ENCODE measurements at regions not wholly inside any gene's neighbourhood (a gene's known extent, or its start where the extent isn't known, plus 50 kb on each side); places are given as distances from the start of the nearest gene placed in this dataset.

DNA sequence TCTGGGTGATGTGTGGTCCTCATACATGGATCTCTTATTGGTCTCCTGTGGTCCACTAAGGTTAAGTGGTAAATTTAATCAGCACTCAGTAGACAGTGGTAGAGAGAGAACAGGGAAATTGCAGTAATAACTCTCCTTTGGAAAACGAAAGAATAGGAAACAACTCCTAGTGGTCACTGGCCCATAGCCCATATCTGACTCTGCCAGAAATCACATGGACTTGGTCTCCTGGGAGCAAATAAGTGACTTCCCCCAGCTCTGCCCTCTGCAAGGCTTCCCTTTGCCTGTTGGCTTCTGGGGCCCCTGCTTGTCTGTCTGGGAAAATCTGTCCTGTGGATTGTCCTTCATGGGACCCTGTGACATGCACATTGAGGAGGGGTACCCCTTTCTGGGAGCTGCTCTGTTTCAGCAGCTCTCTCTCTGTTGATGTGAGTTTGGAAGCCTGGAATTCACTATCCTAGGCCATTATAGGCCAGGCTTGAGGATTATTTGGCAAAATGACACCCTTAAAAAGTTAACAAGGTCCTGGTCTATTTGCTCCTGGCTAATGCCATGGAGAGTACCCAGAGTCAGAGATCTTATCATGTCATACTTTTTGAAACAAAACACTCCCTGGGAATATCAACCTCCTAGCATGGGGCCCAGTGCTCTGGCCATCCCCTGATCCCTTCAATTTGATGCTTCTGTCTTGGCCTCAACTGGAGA lies 58.0 kb upstream of the HNF1B start:
- no peak overlapping the region for H3K27ac Mint-ChIP-seq

DNA sequence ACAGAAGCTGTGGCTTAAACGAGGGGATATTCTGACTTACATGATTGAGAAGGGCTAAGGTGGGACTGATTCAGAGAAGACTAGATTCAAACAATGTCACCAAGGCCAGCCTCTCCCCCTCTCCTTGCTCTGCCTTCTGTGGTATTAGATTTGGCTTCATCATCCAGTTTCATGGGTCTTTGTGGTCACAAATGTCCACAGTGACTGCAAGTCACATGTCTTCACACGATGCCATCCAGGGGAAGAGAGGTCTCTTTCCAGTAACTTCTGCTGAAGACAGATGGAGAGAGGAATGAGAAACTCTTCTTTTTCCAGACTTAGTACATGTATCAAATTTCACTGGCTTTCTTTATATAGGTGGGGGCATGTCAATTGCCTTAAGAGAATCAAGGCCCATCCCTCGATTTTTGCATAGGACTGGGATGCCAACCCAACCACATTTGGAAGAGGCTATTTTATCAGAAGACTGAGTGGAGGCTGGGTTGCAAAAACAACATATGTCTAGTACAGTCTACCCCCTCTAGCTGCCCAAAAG lies 57.3 kb upstream of the HNF1B start:
- WGBS (ENCODE audit: insufficient coverage), result no CpG with 5 or more reads among the region's 3 CpGs
- Histone ChIP-seq H2AFZ (ENCODE audit: insufficient read depth, low read depth, low read length, poor library complexity, severe bottlenecking) (no peak overlapping the region), H3K4me2 (replicated peaks; ENCODE audit: low read depth, low read length, poor library complexity, severe bottlenecking) (no peak overlapping the region), H3K36me3 (replicated peaks in 1 of 2; ENCODE audit: control extremely low read depth in 1 of 2, control insufficient read depth in 1 of 2, extremely low read depth in 1 of 2, insufficient read depth in 2 of 2, low read length in 1 of 2) (no peaks in the 10 kb centered on the region), H4K20me1 (ENCODE audit: control insufficient read depth, insufficient read depth, low read length, poor library complexity, severe bottlenecking) (no peaks in the 10 kb centered on the region), H3K27ac (ENCODE audit: low read length in 2 of 2) (no peak overlapping the region), H3K9ac (ENCODE audit: low read length) (no peak overlapping the region), H3K4me1 (ENCODE audit: control insufficient read depth in 2 of 2, insufficient read depth in 2 of 2, low read length in 2 of 2) (peaks cover 20 to 21% of the 10 kb centered on the region in 2 donors), H3K9me3 (ENCODE audit: control extremely low read depth in 1 of 3, control insufficient read depth in 2 of 3, insufficient read depth in 1 of 3, low read length in 2 of 3) (peaks cover 0 to 2% (median 0%) of the 10 kb centered on the region in 3 donors), H3K79me2 (ENCODE audit: control insufficient read depth, insufficient read depth, low read length) (no peaks in the 10 kb centered on the region), H3K4me3 (ENCODE audit: control extremely low read depth in 1 of 5, extremely low read depth in 1 of 5, insufficient read depth in 1 of 5, low read depth in 2 of 5, low read length in 4 of 5) (no peak overlapping the region), H3K27me3 (replicated peaks in 1 of 4; ENCODE audit: control extremely low read depth in 1 of 4, control insufficient read depth in 3 of 4, insufficient read depth in 4 of 4, low read length in 3 of 4) (no peaks in the 10 kb centered on the region)
- ATAC-seq (ENCODE audit: low read depth), result no peak
- no peak for DNase-seq
- Mint-ChIP-seq H3K4me1 (peaks cover 18% of the 10 kb centered on the region), H3K4me3 (no peak overlapping the region), H3K9me3 (ENCODE audit: insufficient read depth) (no peaks in the 10 kb centered on the region), H3K27me3 (peaks cover 12% of the 10 kb centered on the region), H3K27ac (no peak overlapping the region)
- intact Hi-C loops (cut with micrococcal nuclease), result no loop called here
- ChIA-PET CTCF (interaction anchor here (1.0 to 1.7 kb wide), 2 partner anchors 11 to 14 kb away, joined by 4 to 5 read pairs; no protein-coding TSS in a partner anchor), POLR2A (no interaction called here)
- no peak for TF ChIP-seq EZH2 (IDR thresholded peaks at IDR 0.05; ENCODE audit: borderline replicate concordance, insufficient read depth, low read depth, low read length, poor library complexity, severe bottlenecking)
- TF ChIP-seq, protein P1, sequence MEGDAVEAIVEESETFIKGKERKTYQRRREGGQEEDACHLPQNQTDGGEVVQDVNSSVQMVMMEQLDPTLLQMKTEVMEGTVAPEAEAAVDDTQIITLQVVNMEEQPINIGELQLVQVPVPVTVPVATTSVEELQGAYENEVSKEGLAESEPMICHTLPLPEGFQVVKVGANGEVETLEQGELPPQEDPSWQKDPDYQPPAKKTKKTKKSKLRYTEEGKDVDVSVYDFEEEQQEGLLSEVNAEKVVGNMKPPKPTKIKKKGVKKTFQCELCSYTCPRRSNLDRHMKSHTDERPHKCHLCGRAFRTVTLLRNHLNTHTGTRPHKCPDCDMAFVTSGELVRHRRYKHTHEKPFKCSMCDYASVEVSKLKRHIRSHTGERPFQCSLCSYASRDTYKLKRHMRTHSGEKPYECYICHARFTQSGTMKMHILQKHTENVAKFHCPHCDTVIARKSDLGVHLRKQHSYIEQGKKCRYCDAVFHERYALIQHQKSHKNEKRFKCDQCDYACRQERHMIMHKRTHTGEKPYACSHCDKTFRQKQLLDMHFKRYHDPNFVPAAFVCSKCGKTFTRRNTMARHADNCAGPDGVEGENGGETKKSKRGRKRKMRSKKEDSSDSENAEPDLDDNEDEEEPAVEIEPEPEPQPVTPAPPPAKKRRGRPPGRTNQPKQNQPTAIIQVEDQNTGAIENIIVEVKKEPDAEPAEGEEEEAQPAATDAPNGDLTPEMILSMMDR (IDR thresholded peaks at IDR 0.05), result no peak

More for the DNA sequence above, 58.0 kb upstream of the HNF1B start:
- DNase-seq, result no peak
- ChIA-PET POLR2A (no interaction called here), CTCF (interaction anchor here (1.7 kb wide), 1 partner anchor 13 kb away, joined by 4 read pairs; no protein-coding TSS in a partner anchor)
- Histone ChIP-seq H3K4me2 (replicated peaks; ENCODE audit: low read depth, low read length, poor library complexity, severe bottlenecking) (no peak overlapping the region), H3K9ac (ENCODE audit: low read length) (no peak overlapping the region), H2AFZ (ENCODE audit: insufficient read depth, low read depth, low read length, poor library complexity, severe bottlenecking) (no peak overlapping the region), H4K20me1 (ENCODE audit: control insufficient read depth, insufficient read depth, low read length, poor library complexity, severe bottlenecking) (no peaks in the 10 kb centered on the region), H3K27me3 (replicated peaks in 1 of 4; ENCODE audit: control extremely low read depth in 1 of 4, control insufficient read depth in 3 of 4, insufficient read depth in 4 of 4, low read length in 3 of 4) (no peaks in the 10 kb centered on the region), H3K36me3 (replicated peaks in 1 of 2; ENCODE audit: control extremely low read depth in 1 of 2, control insufficient read depth in 1 of 2, extremely low read depth in 1 of 2, insufficient read depth in 2 of 2, low read length in 1 of 2) (no peaks in the 10 kb centered on the region), H3K27ac (ENCODE audit: low read length in 2 of 2) (no peak overlapping the region), H3K79me2 (ENCODE audit: control insufficient read depth, insufficient read depth, low read length) (no peaks in the 10 kb centered on the region), H3K4me3 (ENCODE audit: control extremely low read depth in 1 of 5, extremely low read depth in 1 of 5, insufficient read depth in 1 of 5, low read depth in 2 of 5, low read length in 4 of 5) (no peak overlapping the region), H3K9me3 (ENCODE audit: control extremely low read depth in 1 of 3, control insufficient read depth in 2 of 3, insufficient read depth in 1 of 3, low read length in 2 of 3) (peaks cover 0 to 2% (median 0%) of the 10 kb centered on the region in 3 donors), H3K4me1 (ENCODE audit: control insufficient read depth in 2 of 2, insufficient read depth in 2 of 2, low read length in 2 of 2) (peaks cover 20 to 21% of the 10 kb centered on the region in 2 donors)
- no peak for TF ChIP-seq EZH2 (IDR thresholded peaks at IDR 0.05; ENCODE audit: borderline replicate concordance, insufficient read depth, low read depth, low read length, poor library complexity, severe bottlenecking)
- TF ChIP-seq, protein P1 (IDR thresholded peaks at IDR 0.05), result no peak
- Mint-ChIP-seq H3K4me1 (peaks cover 18% of the 10 kb centered on the region), H3K9me3 (ENCODE audit: insufficient read depth) (no peaks in the 10 kb centered on the region), H3K27me3 (peaks cover 8% of the 10 kb centered on the region), H3K4me3 (no peak overlapping the region)
- WGBS (ENCODE audit: insufficient coverage), result 20% methylated on average over 1 of the region's 1 CpG
- intact Hi-C loops (cut with micrococcal nuclease), result no loop called here
- no peak for ATAC-seq (ENCODE audit: low read depth)
